HG03039 (cell line): ENCODE measurements at regions not wholly inside any gene's neighbourhood (a gene's known extent, or its start where the extent isn't known, plus 50 kb on each side); places are given as distances from the start of the nearest gene placed in this dataset.

Experiments used
- ATAC-seq: cut with Tn5 transposase; IDR thresholded peaks from one replicate; pipeline ENCODE4 v1.9.1; 2021; ENCODE audit warnings: mild to moderate bottlenecking, moderate library complexity; ENCODE audit not compliant: unreplicated experiment

DNA sequence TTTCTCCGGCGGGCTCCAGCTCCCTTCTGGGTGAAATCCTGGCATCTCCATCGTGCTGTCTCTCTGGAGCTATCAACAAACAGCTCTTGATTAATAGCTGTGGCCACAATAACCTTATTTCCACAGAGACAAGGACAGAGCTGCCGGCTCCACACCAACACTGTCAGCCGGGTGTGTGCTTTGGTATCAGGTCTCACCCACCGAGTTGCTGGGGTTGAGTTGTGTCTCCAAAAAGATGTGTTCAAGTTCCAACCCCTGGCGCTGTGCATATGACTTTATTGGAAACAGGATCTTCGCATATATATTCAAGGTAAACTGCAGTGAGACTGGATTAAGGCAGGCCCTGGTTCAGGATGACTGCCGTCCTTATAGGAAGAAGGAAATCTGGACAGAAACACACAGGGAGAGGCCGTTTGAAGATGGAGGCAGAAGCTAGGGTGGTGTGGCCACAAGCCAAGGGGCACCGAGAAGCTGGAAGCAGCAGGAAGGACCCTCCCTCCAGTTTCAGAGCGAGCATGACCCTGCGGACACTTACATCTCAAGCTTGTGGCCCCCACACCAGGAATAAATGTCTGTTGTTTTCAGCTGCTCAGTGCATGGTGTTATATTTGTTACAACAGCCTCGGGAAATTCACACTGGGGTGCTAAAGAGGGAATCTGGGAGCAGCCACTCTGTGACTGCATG is 88.4 kb upstream of the TMPRSS2 start:
- ATAC-seq: no peak

DNA sequence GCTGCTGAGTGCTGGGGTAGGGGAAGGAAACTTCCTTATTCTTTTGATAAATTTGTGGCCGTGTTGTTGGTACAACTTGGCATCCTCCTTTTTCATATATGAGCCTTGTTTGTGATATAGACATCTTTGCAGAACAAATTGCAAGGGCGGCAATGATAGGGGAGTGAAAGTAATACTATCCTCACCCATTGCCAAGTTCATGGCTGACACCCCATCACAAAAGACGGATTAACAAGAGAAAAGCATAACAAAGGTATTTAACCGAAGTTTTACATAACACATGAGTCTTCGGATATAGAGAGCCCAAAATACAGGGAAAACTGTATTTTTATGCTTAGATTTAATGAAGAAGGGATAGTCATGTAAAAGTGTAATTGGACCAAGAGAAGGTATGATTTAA is 86.3 kb upstream of the TMPRSS2 start:
- ATAC-seq: no peak

GRCh38 chr21:41593760-41594138 is 85.8 kb upstream of the TMPRSS2 start:
- ATAC-seq: no peak

DNA sequence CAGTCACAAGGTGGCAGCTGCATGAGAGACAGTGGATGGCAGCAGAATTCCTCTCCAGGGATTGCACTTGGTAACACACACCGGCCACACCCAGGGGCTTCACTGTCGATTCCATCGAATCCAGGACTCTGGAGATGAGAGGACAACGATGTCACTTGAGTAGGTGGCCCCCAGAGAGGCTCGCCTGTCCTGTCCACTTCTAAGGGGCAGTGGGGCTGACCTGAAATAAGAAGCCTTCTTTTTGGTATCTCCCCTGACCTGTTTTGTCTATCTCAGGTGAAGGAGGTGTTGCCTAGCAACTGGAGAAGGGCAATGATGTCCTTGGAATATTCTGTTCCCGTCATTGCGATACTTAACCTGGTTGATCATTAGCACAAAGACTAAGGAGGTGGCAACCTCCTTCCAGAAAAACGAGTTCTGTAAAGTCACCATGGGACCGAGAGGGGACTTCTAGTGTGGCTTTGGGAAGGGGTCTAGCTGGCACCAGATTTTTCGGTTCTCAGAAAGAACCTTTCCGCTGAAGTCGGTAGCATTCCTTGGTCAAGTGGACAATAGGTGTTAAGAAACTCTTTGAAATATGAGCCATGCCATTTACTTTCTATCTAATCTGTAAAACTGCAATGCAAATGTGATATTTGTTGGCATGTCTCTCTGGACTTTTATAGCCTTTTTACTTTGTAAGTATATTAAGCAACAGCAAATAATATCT is 85.2 kb upstream of the TMPRSS2 start:
- no peak for ATAC-seq

GRCh38 chr21:41589620-41590175 is 81.7 kb upstream of the TMPRSS2 start:
- no peak for ATAC-seq

DNA sequence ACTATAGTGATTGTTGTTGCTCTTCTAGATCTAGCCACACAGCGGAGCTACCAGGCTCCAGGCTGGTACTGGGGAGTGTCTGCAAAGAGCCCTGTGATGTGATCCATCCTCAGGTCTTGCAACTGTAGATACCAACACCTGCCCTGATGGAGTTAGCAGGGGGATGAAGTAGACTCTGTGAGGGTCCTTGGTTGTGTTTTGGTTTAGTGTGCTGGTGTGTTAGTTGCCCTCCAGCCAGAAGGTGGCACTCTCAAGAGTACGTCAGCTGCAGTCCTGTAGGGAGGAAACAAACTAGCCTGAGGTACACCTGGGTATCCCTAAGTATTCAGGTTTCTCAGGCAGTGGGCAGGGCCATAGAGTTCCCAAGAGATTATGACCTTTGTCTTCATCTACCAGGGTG is 81.2 kb upstream of the TMPRSS2 start:
- no peak for ATAC-seq

DNA sequence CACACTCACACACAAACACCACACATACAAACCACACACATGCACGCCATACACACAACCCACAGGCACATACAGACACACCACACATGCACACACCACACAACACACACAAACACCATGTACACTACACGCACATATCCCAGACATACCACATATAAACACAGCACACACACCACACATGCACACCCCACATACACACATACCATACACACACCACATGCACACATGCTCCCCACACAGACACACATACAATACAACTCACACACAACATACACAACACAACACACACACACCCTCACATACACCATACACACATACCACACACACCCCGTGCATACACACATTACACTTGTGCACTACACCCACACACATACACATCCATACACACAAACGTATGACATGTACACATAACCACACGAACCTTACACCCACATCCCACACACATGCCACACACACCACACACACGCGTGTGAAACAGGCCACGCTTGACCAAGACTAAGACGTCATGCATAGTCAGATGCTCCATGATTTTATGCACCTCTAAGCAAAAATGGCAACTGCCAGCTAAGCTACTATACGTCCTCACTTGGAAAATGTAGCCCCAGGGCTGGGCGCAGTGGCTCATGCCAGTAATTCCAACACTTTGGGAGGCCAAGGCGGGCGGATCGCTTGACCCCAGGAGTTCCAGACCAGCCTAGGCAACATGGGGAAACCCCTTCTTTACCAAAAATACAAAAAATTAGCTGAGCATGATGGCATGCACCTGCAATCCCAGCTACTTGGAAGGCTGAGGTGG is 77.4 kb upstream of the TMPRSS2 start:
- no peak for ATAC-seq

GRCh38 chr21:41584603-41585176 is 76.7 kb upstream of the TMPRSS2 start:
- no peak for ATAC-seq

DNA sequence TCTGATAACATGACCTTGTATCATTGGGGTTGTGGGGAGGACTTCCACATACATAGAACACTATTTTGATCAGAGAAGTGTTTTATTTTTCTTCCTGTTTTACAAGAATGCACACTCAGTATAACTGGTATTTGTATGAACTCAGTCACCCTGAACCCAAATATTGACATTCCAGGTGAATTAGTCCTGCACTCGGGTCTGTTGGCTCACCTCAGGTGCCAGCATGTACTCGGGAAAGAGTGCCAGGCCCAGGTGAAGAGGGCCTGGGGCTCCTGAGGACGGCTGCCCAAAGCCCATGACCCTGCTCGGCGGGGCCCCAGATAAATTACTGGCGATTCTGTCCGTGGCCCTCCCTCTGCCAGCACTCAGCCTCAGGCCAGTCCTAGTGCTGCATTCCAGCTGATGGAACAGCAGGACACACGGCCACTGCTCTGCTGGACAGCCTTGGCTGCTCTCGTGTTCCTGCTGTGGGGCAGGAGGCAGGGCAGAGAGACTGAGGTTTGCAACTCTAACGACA is 75.4 kb upstream of the TMPRSS2 start:
- ATAC-seq: no peak

GRCh38 chr21:41582866-41583265 is 74.9 kb upstream of the TMPRSS2 start:
- no peak for ATAC-seq

- no peak for ATAC-seq
Measured at GRCh38 chr21:41582298-41582840, 74.4 kb upstream of the TMPRSS2 start.

GRCh38 chr21:41581592-41582228 is 73.8 kb upstream of the TMPRSS2 start:
- no peak for ATAC-seq

- no peak for ATAC-seq
Measured at GRCh38 chr21:41580758-41581554, 73.0 kb upstream of the TMPRSS2 start.

DNA sequence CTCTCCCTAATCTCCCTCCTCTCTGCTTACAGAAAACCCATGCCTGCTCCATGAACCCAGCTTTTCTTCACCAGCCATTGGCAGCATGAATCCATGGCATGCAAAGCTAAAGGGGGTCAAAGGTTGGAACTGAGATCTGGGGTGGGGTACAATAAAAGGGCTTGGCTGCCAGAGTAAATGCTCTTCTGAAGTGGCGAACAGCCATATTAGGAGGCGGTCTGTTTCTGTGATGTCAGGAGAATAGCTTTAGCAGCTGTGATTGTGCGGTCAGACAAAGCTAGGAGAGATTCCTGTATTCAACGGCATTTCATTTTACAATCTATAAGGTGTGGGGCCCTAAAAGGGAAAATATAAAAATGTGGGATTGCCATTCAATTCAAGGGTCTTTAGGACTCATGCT is 71.7 kb upstream of the TMPRSS2 start:
- ATAC-seq: no peak

DNA sequence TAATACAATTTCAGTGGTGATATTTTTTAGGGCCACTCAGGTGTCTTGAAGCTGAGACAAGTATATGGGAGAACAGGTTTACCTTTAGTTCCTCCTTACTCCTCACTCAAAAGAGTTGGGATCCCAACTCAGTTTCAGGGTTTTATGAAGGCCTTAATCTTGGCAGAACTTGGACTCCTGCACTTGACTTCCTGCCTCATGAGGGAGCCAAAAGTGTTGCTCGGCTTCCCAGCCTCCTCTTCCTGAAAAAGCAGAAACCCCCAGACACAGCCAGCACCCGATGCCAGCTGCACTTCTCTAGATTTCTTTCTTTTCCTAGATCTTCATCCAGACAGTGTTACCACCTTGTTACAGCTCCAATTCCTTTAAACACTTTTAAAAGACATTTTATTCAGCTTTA is 70.8 kb upstream of the TMPRSS2 start:
- ATAC-seq: no peak

- no peak for ATAC-seq
Measured at GRCh38 chr21:41578083-41578482, 70.1 kb upstream of the TMPRSS2 start.

GRCh38 chr21:41576013-41576615 is 68.2 kb upstream of the TMPRSS2 start:
- no peak for ATAC-seq

DNA sequence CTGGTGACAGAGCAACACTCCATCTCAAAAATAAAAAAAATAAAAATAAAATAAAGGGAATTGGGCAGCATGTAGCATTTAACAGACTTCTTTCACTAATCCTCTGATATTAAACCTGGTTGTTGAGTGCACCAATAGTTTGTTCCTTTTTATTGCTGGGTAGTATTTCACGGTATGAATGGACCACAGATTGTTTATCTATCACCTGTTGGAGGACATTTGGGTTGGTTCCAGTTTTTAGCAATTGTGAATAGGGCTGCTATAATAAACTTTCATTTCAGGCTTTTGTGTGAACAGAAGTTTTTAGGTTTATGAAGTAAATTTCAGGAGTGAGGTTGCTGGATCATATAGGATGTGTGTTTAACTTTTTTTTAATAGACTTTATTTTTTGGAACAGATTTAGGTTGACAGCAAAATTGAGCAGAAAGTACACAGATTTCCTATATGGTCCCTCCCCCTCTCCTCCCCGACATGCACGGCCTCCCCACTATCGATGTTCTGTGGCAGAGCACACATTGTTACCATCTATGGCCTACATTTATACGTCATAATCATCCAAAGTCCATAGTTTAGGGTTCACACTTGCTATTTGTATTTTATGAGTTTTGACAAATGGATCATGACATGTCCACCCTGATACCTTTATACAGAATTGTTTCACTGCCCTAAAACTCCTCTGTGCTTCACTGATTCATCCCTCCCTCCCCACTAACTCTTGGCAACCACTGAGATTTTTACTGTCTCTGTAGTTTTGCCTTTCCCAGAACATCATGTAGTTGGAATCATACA is 66.1 kb upstream of the TMPRSS2 start:
- no peak for ATAC-seq
